NCI-H345 (cell line): ENCODE measurements at regions not wholly inside any gene's neighbourhood (a gene's known extent, or its start where the extent isn't known, plus 50 kb on each side); places are given as distances from the start of the nearest gene placed in this dataset.
"Not testable (repeated sequence)": the region's sequence is repeated elsewhere in the genome, so short reads cannot be mapped to it uniquely, and the experiment has no call there.

Experiments used
- DNase-seq: peaks from one replicate; lab custom pipeline; 2025; lab: John Stamatoyannopoulos, UW

DNA sequence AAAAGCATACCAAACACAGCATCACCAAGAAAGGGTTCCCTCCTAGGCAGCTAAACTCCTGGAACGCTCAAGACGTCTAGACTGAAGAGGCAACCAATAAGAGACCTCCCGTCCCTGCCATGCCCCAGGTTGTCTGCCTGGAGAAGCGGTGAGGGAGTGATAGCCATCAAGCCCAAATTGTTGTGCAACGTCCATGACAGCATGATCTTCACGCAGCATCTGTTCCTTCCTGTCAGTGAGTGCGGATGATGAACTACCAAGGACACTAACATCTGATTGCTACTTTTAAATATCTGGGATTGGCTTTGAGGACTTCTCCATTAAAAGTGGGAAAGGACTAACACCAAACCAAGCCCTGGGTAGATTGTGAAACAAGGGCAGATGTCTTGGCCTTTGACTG lies 149.7 kb downstream of the TXNL1 start:
- DNase-seq: no peak

- no peak for DNase-seq
Measured at GRCh38 chr18:56487801-56488200, 150.6 kb downstream of the TXNL1 start.

DNA sequence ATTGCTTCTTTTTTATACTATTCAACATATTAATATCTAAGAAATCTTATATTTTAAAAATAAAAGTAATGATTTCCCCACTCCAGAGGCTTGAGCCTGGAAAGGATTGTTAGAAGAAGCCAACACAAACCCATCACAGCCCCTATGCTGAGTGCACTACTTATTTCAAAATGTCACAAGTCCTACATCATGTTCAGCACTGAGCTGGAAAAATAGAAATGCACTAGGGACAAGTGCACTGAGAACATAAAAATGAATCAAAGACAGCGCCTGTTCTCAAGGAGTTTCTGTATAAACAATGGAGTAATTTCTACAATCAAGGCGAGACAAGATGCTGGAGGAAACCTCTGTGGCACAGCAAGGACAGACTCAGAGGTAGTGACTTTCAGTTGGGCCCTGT lies 155.0 kb downstream of the TXNL1 start:
- no peak for DNase-seq

DNA sequence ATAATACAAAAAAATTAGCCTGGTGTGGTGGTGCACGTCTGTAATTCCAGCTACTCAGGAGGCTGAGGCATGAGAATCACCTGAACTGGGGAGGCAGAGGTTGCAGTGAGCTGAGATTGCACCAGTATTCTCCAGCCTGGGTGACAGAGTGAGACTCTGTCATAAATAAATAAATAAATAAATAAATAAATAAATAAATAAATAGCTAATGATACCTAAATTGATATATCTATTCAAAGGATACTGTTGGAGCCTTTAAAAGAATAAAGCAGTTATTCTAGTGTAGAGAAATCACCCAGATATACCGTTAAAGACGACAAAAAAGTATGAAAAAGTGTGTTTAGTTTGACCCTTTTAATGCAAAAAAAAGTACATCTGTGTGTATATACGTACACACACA lies 155.6 kb downstream of the TXNL1 start:
- DNase-seq: not testable (repeated sequence)

GRCh38 chr18:56481751-56482150 lies 156.6 kb downstream of the TXNL1 start:
- DNase-seq: no peak

DNA sequence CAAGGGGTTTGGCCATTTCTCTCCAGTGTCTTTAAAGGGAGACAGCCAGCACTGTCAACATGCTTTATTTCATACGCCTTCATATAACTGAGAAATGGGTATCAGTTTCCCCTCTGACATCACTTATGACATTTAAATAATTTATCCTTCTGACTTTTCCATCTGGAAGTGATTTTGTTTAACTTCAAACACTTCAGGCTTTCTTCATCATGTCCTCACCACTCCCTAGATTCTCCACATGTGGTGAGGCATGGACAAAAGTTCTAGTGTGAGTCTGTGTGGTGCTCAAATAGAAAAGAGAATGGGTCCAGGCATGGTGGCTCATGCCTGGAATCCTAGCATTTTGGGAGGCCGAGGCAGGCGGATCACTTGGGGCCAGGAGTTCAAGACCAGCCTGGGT lies 158.6 kb downstream of the TXNL1 start:
- DNase-seq: no peak

DNA sequence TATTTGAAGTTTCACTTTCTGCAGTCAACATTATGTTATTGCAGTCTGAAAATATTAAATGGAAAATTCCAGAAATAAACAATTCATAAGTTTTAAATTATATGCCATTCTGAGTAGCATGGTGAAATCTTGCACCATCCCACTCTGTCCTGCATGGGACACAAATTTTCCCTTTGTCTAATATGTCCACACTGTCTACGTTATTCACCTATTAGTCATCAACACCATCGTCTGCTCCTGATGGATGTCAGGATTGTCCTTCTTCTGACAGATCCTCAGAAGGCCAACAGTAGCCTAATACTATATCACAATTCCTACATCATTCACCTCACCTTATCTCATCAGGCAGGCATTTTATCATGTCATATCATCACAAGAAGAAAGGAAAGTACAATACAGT lies 163.1 kb downstream of the TXNL1 start:
- no peak for DNase-seq

DNA sequence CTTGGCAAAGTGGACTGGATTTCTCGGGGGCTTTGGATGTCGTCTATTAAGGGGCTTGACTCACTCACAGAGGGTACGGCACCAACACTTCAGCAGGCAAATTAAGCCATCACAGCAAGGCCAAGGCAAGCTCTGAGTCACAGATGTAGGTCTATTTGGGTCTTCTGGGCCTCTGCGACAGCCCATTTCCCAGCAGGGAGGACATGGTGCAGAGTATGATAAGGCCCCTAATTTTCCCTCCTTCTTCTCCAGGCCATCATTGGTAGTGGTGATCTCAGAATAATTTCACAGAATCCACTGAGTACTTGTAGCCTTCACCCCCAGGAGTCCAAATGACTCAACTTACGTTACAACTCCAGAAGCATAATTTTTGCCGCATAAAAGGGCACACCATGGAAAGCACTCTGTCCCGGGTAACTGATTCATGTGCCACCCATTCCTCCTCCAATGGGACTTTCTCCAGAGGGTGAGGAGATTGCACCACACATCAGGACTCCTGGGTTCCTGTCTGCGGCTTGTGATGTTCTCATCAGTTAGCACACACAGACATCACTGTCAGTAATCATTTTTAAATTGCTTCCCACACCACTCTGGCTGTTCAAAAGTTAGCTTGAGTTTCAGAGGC lies 164.9 kb downstream of the TXNL1 start:
- DNase-seq: no peak

GRCh38 chr18:56470406-56471351 lies 167.7 kb downstream of the TXNL1 start:
- DNase-seq: no peak

GRCh38 chr18:56469582-56469981 lies 168.8 kb downstream of the TXNL1 start:
- no peak for DNase-seq

- DNase-seq: no peak
Measured at GRCh38 chr18:56468396-56468795, 170.0 kb downstream of the TXNL1 start.

DNA sequence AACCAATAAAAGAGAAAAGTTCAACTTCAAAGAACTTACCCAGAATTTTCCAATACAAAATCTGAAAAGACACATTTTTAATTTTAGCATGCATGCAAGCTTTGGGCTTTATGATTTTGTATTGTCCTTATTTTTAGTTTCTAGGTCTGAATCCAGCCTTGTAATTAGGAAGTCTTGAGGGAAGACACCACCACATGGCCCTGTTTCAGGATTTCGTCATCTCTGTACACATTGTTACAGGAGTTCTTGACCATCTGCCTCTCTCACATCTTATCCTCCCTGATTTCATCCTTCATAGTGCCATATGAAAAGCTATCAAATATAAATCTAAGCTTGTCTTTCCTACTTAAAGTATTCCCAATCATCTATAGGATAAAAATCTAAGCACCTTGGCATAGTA lies 176.1 kb downstream of the TXNL1 start:
- no peak for DNase-seq

DNA sequence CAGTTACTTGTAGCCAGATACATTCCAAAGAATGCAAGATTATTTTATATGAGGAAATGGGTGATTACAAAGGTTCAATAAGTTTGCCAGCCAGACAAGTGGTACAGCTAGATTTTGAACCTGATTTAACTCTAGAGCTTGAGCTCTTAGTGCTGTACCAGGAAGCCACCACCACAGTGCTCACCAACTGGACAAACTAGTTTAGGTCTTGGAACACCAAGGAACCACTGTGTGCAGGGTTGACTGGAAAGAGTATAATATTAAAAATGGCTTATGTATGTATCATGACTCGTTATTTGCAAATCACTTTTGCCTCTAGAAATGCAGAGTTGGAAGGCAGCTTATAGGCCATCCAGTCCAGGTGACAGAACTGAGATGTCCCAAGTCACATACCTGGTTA lies 177.2 kb downstream of the TXNL1 start:
- DNase-seq: no peak

- no peak for DNase-seq
Measured at GRCh38 chr18:56460581-56460980, 177.8 kb downstream of the TXNL1 start.

DNA sequence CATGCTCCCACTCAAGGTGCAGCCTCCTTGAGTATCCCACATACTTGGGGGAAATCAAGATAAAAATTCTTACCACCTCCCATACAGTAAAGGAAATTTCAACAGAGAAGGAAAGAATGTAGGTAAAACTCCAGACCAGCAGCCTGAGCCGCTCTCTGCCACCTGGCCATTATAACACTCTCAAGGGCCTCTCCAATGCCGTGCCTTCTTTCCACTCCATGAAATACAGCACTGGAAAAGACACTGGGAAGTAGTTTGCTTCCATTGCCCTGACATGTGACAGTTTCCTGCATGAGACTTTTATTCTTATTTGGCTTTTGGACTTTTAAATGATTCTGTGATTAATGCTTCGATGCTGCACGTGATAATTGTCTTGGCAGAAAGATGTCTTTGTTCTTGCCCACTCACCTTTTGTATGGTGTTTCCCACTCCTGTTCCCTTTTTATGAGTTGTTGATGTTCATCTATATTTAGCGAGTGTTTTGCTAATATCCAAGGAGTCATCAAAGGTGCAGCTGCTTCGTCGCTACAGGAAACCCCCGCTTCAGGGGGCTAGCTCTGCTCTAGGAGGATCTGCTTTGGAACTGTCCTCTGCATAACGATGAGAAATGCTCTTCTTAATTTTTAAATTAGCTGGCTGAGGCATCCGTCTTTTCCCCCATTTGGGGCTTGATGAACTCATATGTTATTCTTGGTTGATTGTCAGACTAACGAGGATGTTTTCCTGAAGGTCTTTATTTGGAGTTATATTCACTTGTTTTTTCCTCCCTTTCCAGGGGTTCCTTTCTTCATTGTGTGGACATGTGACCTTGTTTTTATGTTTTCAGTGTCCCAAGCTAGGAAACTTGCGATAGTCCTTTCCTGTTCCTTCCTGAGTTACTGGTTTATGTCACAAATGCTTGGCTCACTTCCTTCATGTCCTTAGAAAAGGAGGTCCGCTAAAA lies 179.4 kb downstream of the TXNL1 start:
- DNase-seq: no peak

- DNase-seq: no peak
Measured at GRCh38 chr18:56455874-56456273, 182.5 kb downstream of the TXNL1 start.

DNA sequence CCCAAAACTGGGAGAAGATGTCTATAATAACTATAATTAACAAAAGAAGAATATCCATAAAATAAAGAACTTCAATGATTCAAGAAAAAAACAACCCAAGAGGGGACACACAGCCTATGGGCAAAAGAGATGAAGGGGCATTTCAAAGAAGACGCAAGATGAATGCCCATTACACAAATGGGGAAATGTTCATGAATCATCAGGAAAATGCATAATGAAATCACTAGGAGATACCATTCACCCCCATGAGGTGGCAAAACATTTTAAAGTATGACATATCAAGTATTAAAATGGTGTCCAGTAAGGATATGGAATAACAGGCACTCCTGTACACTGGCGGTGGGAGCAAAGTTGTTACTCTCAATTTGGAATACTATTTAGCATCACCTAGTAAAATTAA lies 183.3 kb downstream of the TXNL1 start:
- no peak for DNase-seq

- no peak for DNase-seq
Measured at GRCh38 chr18:56453631-56454030, 184.8 kb downstream of the TXNL1 start.

GRCh38 chr18:56451188-56451587 lies 187.2 kb downstream of the TXNL1 start:
- no peak for DNase-seq

GRCh38 chr18:56448751-56449150 lies 189.6 kb downstream of the TXNL1 start:
- DNase-seq: no peak

DNA sequence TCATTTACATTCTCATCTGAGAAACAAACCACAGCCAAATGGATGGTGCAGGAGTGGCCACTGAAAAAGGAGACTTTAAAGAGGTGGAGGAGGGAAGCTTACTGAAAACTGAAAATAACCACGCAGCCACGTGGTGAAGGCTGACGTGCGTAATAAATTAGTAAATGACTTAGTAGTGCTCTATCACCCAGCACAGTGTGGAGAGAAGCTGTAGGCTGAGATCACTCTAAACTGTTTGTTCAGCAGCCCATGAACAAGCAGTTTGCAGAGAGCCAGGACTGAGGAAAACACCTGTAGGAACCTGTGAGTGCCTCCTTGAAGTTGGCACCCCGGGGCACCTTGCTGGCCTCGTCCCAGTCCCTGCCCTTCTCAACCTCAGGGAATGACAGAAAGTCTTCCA lies 193.0 kb downstream of the TXNL1 start:
- no peak for DNase-seq

DNA sequence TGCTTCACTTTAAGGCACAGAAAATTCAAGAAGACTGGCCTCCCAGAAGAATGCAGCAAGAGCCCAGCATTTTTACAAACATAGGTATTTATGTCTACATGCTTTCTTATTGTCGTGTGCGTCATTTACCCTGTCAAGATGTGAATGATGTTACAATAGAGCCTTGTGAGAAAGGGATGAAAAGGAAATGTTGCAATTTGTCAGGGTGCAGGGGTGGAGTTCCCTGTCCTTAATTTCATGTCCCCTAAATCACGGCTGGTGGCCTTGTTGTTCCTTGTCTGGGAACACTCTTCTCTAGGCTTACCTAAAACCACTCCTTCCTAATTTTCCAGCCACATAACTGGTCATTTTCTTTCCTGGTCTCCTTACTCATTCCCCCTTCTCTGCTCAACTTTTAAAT lies 194.2 kb downstream of the TXNL1 start:
- DNase-seq: no peak
